Prostate gland (tissue), 1 donor: ENCODE measurements at regions not wholly inside any gene's neighbourhood (a gene's known extent, or its start where the extent isn't known, plus 50 kb on each side); places are given as distances from the start of the nearest gene placed in this dataset.

Experiments used
- POLR2A ChIP-seq: fragments of 450-650 bp; IDR thresholded peaks from one replicate; pipeline ENCODE4 v1.6.1; 2016; ENCODE audit warnings: antibody characterized with exemption, mild to moderate bottlenecking
- POLR2AphosphoS5 ChIP-seq: sonication (generic); formaldehyde crosslinking; IDR thresholded peaks from one replicate; pipeline ENCODE4 v1.6.1; 2017; ENCODE audit warnings: antibody characterized with exemption

DNA sequence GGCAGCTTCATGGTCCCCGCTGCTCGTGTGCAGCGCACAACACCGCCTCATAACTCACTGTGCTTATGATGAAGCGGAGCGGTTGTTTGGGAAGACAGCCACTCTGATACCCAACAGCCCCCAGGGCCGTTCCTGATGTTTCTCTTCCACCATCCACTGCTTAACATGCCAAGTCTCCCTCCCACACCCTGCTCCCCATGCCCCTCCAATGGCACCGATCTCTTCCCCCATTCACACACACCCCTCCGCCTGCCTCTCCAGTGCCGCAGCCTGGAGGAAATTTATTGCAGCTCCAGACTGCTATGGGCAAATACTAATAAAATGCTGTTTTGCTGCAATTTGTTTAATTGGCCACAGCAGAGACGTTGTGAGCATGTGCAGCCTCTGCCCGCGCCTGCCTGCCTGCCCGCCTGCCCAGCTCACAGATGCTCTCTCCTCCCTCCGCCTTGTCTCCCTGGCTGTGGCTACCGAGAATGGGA lies 80.3 kb upstream of the LHX1 start:
- no peak for TF ChIP-seq POLR2A
- TF ChIP-seq POLR2AphosphoS5: peak; percentile 46
